A549 (cell line): ENCODE measurements at regions not wholly inside any gene's neighbourhood (a gene's known extent, or its start where the extent isn't known, plus 50 kb on each side); places are given as distances from the start of the nearest gene placed in this dataset.

ENCODE experiments used
- ATAC-seq, 2 experiments: fragments of 200-7000 bp in 1 of 2; fragments of >200 bp in 1 of 2; cut with Nextera tagmentation in 1 of 2; cut with Tn5 transposase in 1 of 2; 3 replicates each; pipeline versions ENCODE4 v1.8.0 to v1.9.1; 2018 to 2020; ENCODE audit warnings: mild to moderate bottlenecking in 1 of 2, moderate library complexity in 1 of 2
- CTCF ChIA-PET: fragments of 300-600 bp; sonication (Branson Sonifier 250); formaldehyde crosslinking; extraction: SDS; loops from one replicate; lab custom pipeline; 2021; ENCODE audit warnings: antibody characterized with exemption, inconsistent platforms; lab: Yijun Ruan, JAX
- POLR2A ChIA-PET: fragments of 350-600 bp; formaldehyde crosslinking; extraction: SDS; loops from one replicate; lab custom pipeline; 2021; ENCODE audit warnings: antibody characterized with exemption, inconsistent platforms; lab: Yijun Ruan, JAX
- DNase-seq, 2 experiments: peaks; one replicate each; pipeline versions ENCODE4 v3.0.0 to v3.0.0-alpha.2; 2011 to 2016; ENCODE audit warnings: low read depth in 1 of 2, low spot score in 1 of 2
- FAIRE-seq: peaks from 2 replicates; lab custom pipeline; 2011; peaks lifted over from hg19 to GRCh38; lab: Jason Lieb, UNC
- H3K27ac ChIP-seq, 2 experiments: fragments of >200 bp; sonication (Bioruptor Twin); formaldehyde crosslinking; 3 replicates each; pipeline ENCODE4 v1.5.1; 2016 to 2017
- H3K4me1 ChIP-seq: fragments of >200 bp; sonication (Bioruptor Twin); formaldehyde crosslinking; 3 replicates; pipeline ENCODE4 v1.6.1; 2016
- H3K4me2 ChIP-seq: fragments of >200 bp; sonication (Bioruptor Twin); formaldehyde crosslinking; 3 replicates; pipeline ENCODE4 v1.6.1; 2016
- H3K4me3 ChIP-seq: fragments of >200 bp; sonication (Bioruptor Twin); formaldehyde crosslinking; 3 replicates; pipeline ENCODE4 v1.5.1; 2016
- H3K9me3 ChIP-seq: fragments of >200 bp; sonication (Bioruptor Twin); formaldehyde crosslinking; 3 replicates; pipeline ENCODE4 v1.6.1; 2016
- BHLHE40 ChIP-seq: IDR thresholded peaks from 2 replicates; pipeline ENCODE4 v1.6.1; 2012; ENCODE audit warnings: low read depth, low read length, inconsistent platforms
- CBX8 ChIP-seq: fragments of 200-600 bp; sonication (generic); IDR thresholded peaks from 2 replicates; pipeline ENCODE4 v1.6.1; 2016
- CEBPB ChIP-seq, 2 experiments: fragments of >200 bp in 1 of 2; sonication (Bioruptor Twin) in 1 of 2; formaldehyde crosslinking in 1 of 2; IDR thresholded peaks; 2 replicates each; pipeline ENCODE4 v1.6.1; 2012 to 2016
- CHD2 ChIP-seq: fragments of 150-350 bp; IDR thresholded peaks from 2 replicates; pipeline ENCODE4 v1.6.1; 2014; ENCODE audit warnings: low read length; ENCODE audit not compliant: partially characterized antibody
- CHD4 ChIP-seq: fragments of 200-600 bp; sonication (generic); IDR thresholded peaks from 2 replicates; pipeline ENCODE4 v1.6.1; 2016; ENCODE audit warnings: antibody characterized with exemption, mild to moderate bottlenecking, borderline replicate concordance
- EHF ChIP-seq: fragments of 250-450 bp; sonication (Bioruptor Pico); IDR thresholded peaks from 2 replicates; pipeline ENCODE4 v1.5.0; 2020; ENCODE audit warnings: mild to moderate bottlenecking
- ESRRA ChIP-seq: fragments of 150-350 bp; IDR thresholded peaks from 2 replicates; pipeline ENCODE4 v1.6.1; 2014; ENCODE audit warnings: mild to moderate bottlenecking, low read length, borderline replicate concordance
- GATA3 ChIP-seq: IDR thresholded peaks from 2 replicates; pipeline ENCODE4 v1.6.1; 2012; ENCODE audit warnings: borderline replicate concordance
- HDAC2 ChIP-seq: fragments of 200-600 bp; sonication (generic); IDR thresholded peaks from 2 replicates; pipeline ENCODE4 v1.6.1; 2016
- HEYL ChIP-seq: fragments of 250-450 bp; sonication (Bioruptor Pico); IDR thresholded peaks from 2 replicates; pipeline ENCODE4 v1.8.0; 2021; ENCODE audit warnings: mild to moderate bottlenecking, moderate library complexity
- HOXA7 ChIP-seq: fragments of 250-450 bp; sonication (Bioruptor Pico); IDR thresholded peaks from 2 replicates; pipeline ENCODE4 v1.5.0; 2020; ENCODE audit warnings: mild to moderate bottlenecking, moderate library complexity
- JUN ChIP-seq, 2 experiments: fragments of >200 bp; sonication (Bioruptor Twin); formaldehyde crosslinking; IDR thresholded peaks; 2 replicates in 1 of 2; 3 replicates in 1 of 2; pipeline ENCODE4 v1.6.1; 2016 to 2017
- JUNB ChIP-seq: fragments of >200 bp; sonication (Bioruptor Twin); formaldehyde crosslinking; IDR thresholded peaks from 2 replicates; pipeline ENCODE4 v1.6.1; 2016
- KDM1A ChIP-seq: fragments of 200-600 bp; sonication (generic); IDR thresholded peaks from 2 replicates; pipeline ENCODE4 v1.6.1; 2016; ENCODE audit warnings: low read depth, mild to moderate bottlenecking
- PHF8 ChIP-seq: fragments of 200-600 bp; sonication (generic); IDR thresholded peaks from 2 replicates; pipeline ENCODE4 v1.6.1; 2016; ENCODE audit warnings: low read depth, mild to moderate bottlenecking, antibody characterized with exemption, moderate library complexity, borderline replicate concordance
- POLR2AphosphoS2 ChIP-seq: conservative IDR thresholded peaks from 2 replicates; pipeline ENCODE4 v1.6.1; 2012; ENCODE audit warnings: low read length, improper control_type of control experiment, inconsistent platforms
- RNF2 ChIP-seq: fragments of 200-600 bp; sonication (generic); IDR thresholded peaks from 2 replicates; pipeline ENCODE4 v1.6.1; 2016; ENCODE audit warnings: low read depth, mild to moderate bottlenecking, antibody characterized with exemption, moderate library complexity, borderline replicate concordance
- SREBF2 ChIP-seq: fragments of 450-650 bp; IDR thresholded peaks from 2 replicates; pipeline ENCODE4 v1.6.1; 2014; ENCODE audit warnings: mild to moderate bottlenecking, moderate library complexity
- TFCP2L1 ChIP-seq: fragments of 250-450 bp; sonication (Bioruptor Pico); IDR thresholded peaks from 2 replicates; pipeline ENCODE4 v1.5.0; 2021; ENCODE audit warnings: mild to moderate bottlenecking
- USF2 ChIP-seq: fragments of 450-650 bp; IDR thresholded peaks from 2 replicates; pipeline ENCODE4 v1.6.1; 2014; ENCODE audit warnings: antibody characterized with exemption
- WGBS: methylation state at CpG from one replicate; pipeline ENCODE4 v1.1.6; 2017; ENCODE audit errors: missing lambda C conversion rate; 5-methylcytosine and 5-hydroxymethylcytosine counted together
- TF ChIP-seq, protein P1 (sequence below): fragments of 150-350 bp; IDR thresholded peaks from 2 replicates; pipeline ENCODE4 v1.6.1; 2014; ENCODE audit warnings: low read depth, mild to moderate bottlenecking, low read length
- TF ChIP-seq, protein P2 (sequence below): IDR thresholded peaks from 2 replicates; pipeline ENCODE4 v1.6.1; 2012; ENCODE audit warnings: low read depth, borderline replicate concordance
- TF ChIP-seq, protein P3 (sequence below): fragments of >200 bp; sonication (Bioruptor Twin); formaldehyde crosslinking; IDR thresholded peaks from 2 replicates; pipeline ENCODE4 v1.6.1; 2016
- TF ChIP-seq, protein P4 (sequence below): fragments of >200 bp; sonication (Bioruptor Twin); formaldehyde crosslinking; IDR thresholded peaks from 3 replicates; pipeline ENCODE4 v1.5.1; 2016

DNA sequence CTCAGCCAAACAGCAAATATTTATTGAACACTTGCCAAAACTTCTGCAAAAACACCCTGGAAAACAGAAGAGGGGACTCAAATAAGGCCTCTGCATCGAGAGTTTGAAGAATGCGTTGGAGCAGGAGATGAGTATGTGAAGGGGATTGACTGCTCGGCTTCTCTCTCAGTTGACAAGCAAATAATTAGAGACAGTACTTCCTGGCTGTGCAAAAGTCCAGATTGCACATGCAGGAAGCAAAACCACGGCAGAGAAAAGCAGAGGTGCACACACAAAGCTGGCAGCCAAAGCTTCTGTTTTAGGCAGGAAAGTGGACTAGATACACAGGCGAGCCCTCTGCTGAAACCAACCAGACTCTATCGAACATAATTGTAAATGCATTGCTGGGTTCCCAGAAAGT is 343.6 kb upstream of the MGMT start:
- no peak overlapping the region for H3K4me3 ChIP-seq
- no peak for ATAC-seq
- H3K4me1 ChIP-seq: no peaks in the 10 kb centered on the region
- no peaks in the 10 kb centered on the region for H3K9me3 ChIP-seq
- no peak overlapping the region for H3K27ac ChIP-seq
- no peak for TF ChIP-seq EHF (CRISPR knock-in tag)
- TF ChIP-seq, protein P1, sequence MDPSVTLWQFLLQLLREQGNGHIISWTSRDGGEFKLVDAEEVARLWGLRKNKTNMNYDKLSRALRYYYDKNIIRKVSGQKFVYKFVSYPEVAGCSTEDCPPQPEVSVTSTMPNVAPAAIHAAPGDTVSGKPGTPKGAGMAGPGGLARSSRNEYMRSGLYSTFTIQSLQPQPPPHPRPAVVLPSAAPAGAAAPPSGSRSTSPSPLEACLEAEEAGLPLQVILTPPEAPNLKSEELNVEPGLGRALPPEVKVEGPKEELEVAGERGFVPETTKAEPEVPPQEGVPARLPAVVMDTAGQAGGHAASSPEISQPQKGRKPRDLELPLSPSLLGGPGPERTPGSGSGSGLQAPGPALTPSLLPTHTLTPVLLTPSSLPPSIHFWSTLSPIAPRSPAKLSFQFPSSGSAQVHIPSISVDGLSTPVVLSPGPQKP: no peak
- no peak for TF ChIP-seq CHD4
- FAIRE-seq: no peak
- no peak overlapping the region for H3K4me2 ChIP-seq
- WGBS: under 1% methylated on average over 6 of the region's 6 CpGs
- ChIA-PET POLR2A (no interaction called here), CTCF (interaction anchor here (1.0 kb wide), 1 partner anchor 9 kb away, joined by 3 read pairs; no protein-coding TSS in a partner anchor)
- no peak for DNase-seq

GRCh38 chr10:129126982-129127381 is 340.1 kb upstream of the MGMT start:
- 9% methylated on average over 4 of the region's 4 CpGs for WGBS
- Histone ChIP-seq H3K9me3 (no peaks in the 10 kb centered on the region), H3K4me1 (no peaks in the 10 kb centered on the region)
- POLR2A ChIA-PET: no interaction called here
- no peak for FAIRE-seq
- TF ChIP-seq CEBPB (IDR thresholded peaks at IDR 0.05) (no peak), HDAC2 (no peak), SREBF2 (no peak), KDM1A (no peak)
- TF ChIP-seq, all 56 proteins: peak for 0
- DNase-seq (no peak), ATAC-seq (no peak)
- CTCF ChIA-PET: no interaction called here
- H3K4me2 ChIP-seq: no peak overlapping the region
- no peak overlapping the region for H3K4me3 ChIP-seq
- no peak overlapping the region for H3K27ac ChIP-seq

DNA sequence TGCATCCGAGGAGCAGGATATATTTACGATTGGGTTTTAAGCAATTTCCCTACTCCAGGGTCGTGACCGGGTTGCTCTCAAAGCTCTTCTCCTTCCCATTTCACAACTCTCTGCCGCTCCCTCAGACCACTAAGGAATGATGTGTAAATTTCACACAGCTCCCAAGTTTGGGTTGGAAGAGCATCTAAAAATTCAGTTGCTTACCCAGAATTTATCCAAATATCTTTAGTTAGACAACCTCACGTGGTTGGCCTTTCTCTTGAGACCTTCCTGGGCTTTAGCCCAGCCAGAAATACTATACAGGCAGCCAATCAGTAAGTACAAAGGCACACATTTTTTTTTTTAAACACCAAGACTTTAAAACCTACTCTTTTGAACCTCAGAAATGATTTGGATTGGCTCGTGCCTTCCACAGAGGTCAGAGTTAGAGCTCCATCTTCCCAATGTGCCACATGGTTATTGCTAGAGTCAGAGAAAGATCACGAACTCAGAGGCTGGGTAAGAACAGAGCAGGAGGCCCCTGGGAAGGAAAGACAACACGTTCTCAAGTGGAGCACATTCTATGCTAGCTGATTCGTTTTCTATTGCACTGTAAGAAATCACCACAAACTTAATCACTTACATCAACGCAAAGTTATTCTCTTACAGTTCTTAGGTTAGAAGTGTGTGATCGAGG is 335.4 kb upstream of the MGMT start:
- POLR2A ChIA-PET: no interaction called here
- H3K4me2 ChIP-seq: no peak overlapping the region
- no peak overlapping the region for H3K4me3 ChIP-seq
- ATAC-seq: no peak
- H3K27ac ChIP-seq: no peak overlapping the region
- CTCF ChIA-PET: interaction anchor here (1.5 kb wide), 1 partner anchor 9 kb away, joined by 3 read pairs; no protein-coding TSS in a partner anchor
- no peaks in the 10 kb centered on the region for H3K4me1 ChIP-seq
- H3K9me3 ChIP-seq: no peaks in the 10 kb centered on the region
- WGBS: 11% methylated on average over 12 of the region's 12 CpGs
- DNase-seq: no peak
- FAIRE-seq: no peak
- TF ChIP-seq TFCP2L1 (no peak), CHD2 (no peak), CBX8 (no peak), USF2 (no peak), BHLHE40 (no peak), PHF8 (no peak), GATA3 (no peak), HOXA7 (CRISPR knock-in tag) (no peak), POLR2AphosphoS2 (no peak), ESRRA (no peak), JUN (IDR thresholded peaks at IDR 0.05) (no peak), HEYL (no peak), JUNB (no peak), RNF2 (no peak; the same call in 1 of the 2 replicates), KDM1A (no peak)
- TF ChIP-seq, protein P2, sequence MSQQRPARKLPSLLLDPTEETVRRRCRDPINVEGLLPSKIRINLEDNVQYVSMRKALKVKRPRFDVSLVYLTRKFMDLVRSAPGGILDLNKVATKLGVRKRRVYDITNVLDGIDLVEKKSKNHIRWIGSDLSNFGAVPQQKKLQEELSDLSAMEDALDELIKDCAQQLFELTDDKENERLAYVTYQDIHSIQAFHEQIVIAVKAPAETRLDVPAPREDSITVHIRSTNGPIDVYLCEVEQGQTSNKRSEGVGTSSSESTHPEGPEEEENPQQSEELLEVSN: no peak
- TF ChIP-seq, protein P3, sequence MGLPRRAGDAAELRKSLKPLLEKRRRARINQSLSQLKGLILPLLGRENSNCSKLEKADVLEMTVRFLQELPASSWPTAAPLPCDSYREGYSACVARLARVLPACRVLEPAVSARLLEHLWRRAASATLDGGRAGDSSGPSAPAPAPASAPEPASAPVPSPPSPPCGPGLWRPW: no peak
- TF ChIP-seq, protein P4, sequence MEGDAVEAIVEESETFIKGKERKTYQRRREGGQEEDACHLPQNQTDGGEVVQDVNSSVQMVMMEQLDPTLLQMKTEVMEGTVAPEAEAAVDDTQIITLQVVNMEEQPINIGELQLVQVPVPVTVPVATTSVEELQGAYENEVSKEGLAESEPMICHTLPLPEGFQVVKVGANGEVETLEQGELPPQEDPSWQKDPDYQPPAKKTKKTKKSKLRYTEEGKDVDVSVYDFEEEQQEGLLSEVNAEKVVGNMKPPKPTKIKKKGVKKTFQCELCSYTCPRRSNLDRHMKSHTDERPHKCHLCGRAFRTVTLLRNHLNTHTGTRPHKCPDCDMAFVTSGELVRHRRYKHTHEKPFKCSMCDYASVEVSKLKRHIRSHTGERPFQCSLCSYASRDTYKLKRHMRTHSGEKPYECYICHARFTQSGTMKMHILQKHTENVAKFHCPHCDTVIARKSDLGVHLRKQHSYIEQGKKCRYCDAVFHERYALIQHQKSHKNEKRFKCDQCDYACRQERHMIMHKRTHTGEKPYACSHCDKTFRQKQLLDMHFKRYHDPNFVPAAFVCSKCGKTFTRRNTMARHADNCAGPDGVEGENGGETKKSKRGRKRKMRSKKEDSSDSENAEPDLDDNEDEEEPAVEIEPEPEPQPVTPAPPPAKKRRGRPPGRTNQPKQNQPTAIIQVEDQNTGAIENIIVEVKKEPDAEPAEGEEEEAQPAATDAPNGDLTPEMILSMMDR: no peak
